K562 (cell line): ENCODE measurements at regions not wholly inside any gene's neighbourhood (a gene's known extent, or its start where the extent isn't known, plus 50 kb on each side); places are given as distances from the start of the nearest gene placed in this dataset.

Experiments
- ATAC-seq: fragments of 200-7000 bp; cut with Tn5 transposase; 3 replicates; pipeline ENCODE4 v1.9.1; 2020; ENCODE audit warnings: moderate library complexity
- BruUV-seq: library from RNA; stranded (reverse); fragments of 400-500 nt; replicated peaks from 2 replicates; lab custom pipeline; 2021; lab: Mats Ljungman, UMichigan
- CTCF ChIA-PET: fragments of 300-600 bp; formaldehyde crosslinking; extraction: SDS; loops from one replicate; lab custom pipeline; 2021; ENCODE audit warnings: low intra/inter-chr PET ratio; lab: Yijun Ruan, JAX
- POLR2A ChIA-PET: fragments of 300-600, 350-650 bp; sonication (Branson Sonifier 250); formaldehyde crosslinking; extraction: SDS; loops from one replicate; lab custom pipeline; 2021; ENCODE audit warnings: antibody characterized with exemption, inconsistent platforms; lab: Yijun Ruan, JAX
- DNase-seq, 4 experiments: peaks; one replicate each; pipeline versions ENCODE4 v3.0.0 to v3.0.0-alpha.2; 2011 to 2018; ENCODE audit warnings: low spot score in 3 of 4, mixed read lengths in 3 of 4; ENCODE audit errors: extremely low read depth in 1 of 4
- FAIRE-seq: peaks from 2 replicates; lab custom pipeline; 2011; peaks lifted over from hg19 to GRCh38; lab: Jason Lieb, UNC
- H2AFZ ChIP-seq: 2 replicates; pipeline ENCODE4 v1.6.0; 2011; ENCODE audit warnings: low read depth, low read length, control low read depth, inconsistent platforms
- H3K27ac ChIP-seq: fragments of 200-600 bp; 3 replicates; pipeline ENCODE4 v1.8.0; 2011; ENCODE audit warnings: low read depth, mild to moderate bottlenecking, control low read depth, inconsistent platforms, low read length, moderate library complexity, mixed read lengths; ENCODE audit errors: extremely low read depth
- H3K27me3 ChIP-seq, 2 experiments: fragments of 300-600 bp in 1 of 2; 2 replicates in 1 of 2; 3 replicates in 1 of 2; pipeline versions ENCODE4 v1.6.0 to v1.8.0; 2011; ENCODE audit warnings: inconsistent platforms in 2 of 2, low read length in 2 of 2, mild to moderate bottlenecking in 1 of 2, mixed read lengths in 1 of 2, moderate library complexity in 1 of 2; ENCODE audit not compliant: control insufficient read depth in 2 of 2, insufficient read depth in 2 of 2
- H3K36me3 ChIP-seq: fragments of 300-600 bp; 3 replicates; pipeline ENCODE4 v1.8.0; 2011; ENCODE audit warnings: mild to moderate bottlenecking, low read length, inconsistent platforms; ENCODE audit not compliant: control insufficient read depth, insufficient read depth
- H3K4me1 ChIP-seq, 2 experiments: fragments of 200-600 bp in 1 of 2; replicated peaks in 1 of 2; 2 replicates in 1 of 2; 3 replicates in 1 of 2; pipeline versions ENCODE4 v1.5.1 to v1.8.0; 2011; ENCODE audit warnings: inconsistent platforms in 2 of 2, low read length in 2 of 2, mild to moderate bottlenecking in 1 of 2, mixed read lengths in 1 of 2, moderate library complexity in 1 of 2; ENCODE audit not compliant: control insufficient read depth in 2 of 2, insufficient read depth in 2 of 2
- H3K4me2 ChIP-seq: 2 replicates; pipeline ENCODE4 v1.6.1; 2011; ENCODE audit warnings: low read length, control low read depth, inconsistent platforms, mixed read lengths; ENCODE audit not compliant: insufficient read depth
- H3K4me3 ChIP-seq: fragments of 200-600 bp; sonication (generic), shearing (Covaris generic); 2 replicates; pipeline ENCODE4 v1.5.1; 2016; ENCODE audit warnings: control low read depth, inconsistent platforms
- H3K79me2 ChIP-seq: fragments of 200-600 bp; 3 replicates; pipeline ENCODE4 v1.8.0; 2011; ENCODE audit warnings: low read length, inconsistent platforms; ENCODE audit not compliant: control insufficient read depth, insufficient read depth
- H3K9ac ChIP-seq, 2 experiments: 2 replicates each; pipeline versions ENCODE4 v1.6.0 to v1.6.1; 2011; ENCODE audit warnings: low read depth in 2 of 2, low read length in 2 of 2, control low read depth in 1 of 2, inconsistent platforms in 1 of 2, mild to moderate bottlenecking in 1 of 2, mixed read lengths in 1 of 2; ENCODE audit not compliant: insufficient read depth in 1 of 2
- H3K9me1 ChIP-seq: one replicate; pipeline ENCODE4 v1.6.0; 2011; ENCODE audit warnings: inconsistent platforms, mild to moderate bottlenecking, low read length, moderate library complexity; ENCODE audit not compliant: control insufficient read depth, insufficient read depth
- H3K9me3 ChIP-seq: replicated peaks from 2 replicates; pipeline ENCODE4 v1.5.1; 2011; ENCODE audit warnings: low read depth, low read length, inconsistent platforms; ENCODE audit not compliant: control insufficient read depth, insufficient read depth
- H4K20me1 ChIP-seq: replicated peaks from 2 replicates; pipeline ENCODE4 v1.6.1; 2011; ENCODE audit warnings: low read length, inconsistent platforms, mixed read lengths; ENCODE audit not compliant: control insufficient read depth, insufficient read depth
- CTBP1 ChIP-seq: fragments of 450-650 bp; IDR thresholded peaks from 2 replicates; pipeline ENCODE4 v1.6.1; 2016; ENCODE audit warnings: borderline replicate concordance
- CXXC5 ChIP-seq: fragments of 250-450 bp; sonication (Bioruptor Pico); IDR thresholded peaks from 2 replicates; pipeline ENCODE4 v1.8.0; 2022; ENCODE audit warnings: inconsistent platforms, mild to moderate bottlenecking, moderate library complexity
- HDGF ChIP-seq: fragments of 450-650 bp; IDR thresholded peaks from 2 replicates; pipeline ENCODE4 v1.6.1; 2016
- HNRNPH1 ChIP-seq: fragments of 200-400 bp; formaldehyde crosslinking; optimal IDR thresholded peaks from 2 replicates; pipeline ENCODE3; 2017; ENCODE audit warnings: low read depth, mild to moderate bottlenecking, low read length, moderate library complexity
- MEF2A ChIP-seq: IDR thresholded peaks from 2 replicates; pipeline ENCODE4 v1.6.1; 2011; ENCODE audit warnings: low read depth, mild to moderate bottlenecking, low read length, moderate library complexity; ENCODE audit not compliant: control insufficient read depth
- MXD1 ChIP-seq: fragments of 250-450 bp; sonication (Bioruptor Pico); IDR thresholded peaks from 2 replicates; pipeline ENCODE4 v1.8.0; 2021; ENCODE audit warnings: borderline replicate concordance, mild to moderate bottlenecking, moderate library complexity; ENCODE audit not compliant: poor library complexity, severe bottlenecking
- MYC ChIP-seq, 2 experiments: fragments of 250-450 bp in 1 of 2; sonication (Bioruptor Pico) in 1 of 2; IDR thresholded peaks; 2 replicates each; pipeline versions ENCODE4 v1.5.1 to v1.6.1; 2012 to 2021; ENCODE audit warnings: low read depth in 2 of 2, borderline replicate concordance in 1 of 2, improper control_type of control experiment in 1 of 2, low read length in 1 of 2, mild to moderate bottlenecking in 1 of 2, moderate library complexity in 1 of 2
- PPARD ChIP-seq: fragments of 250-450 bp; sonication (Bioruptor Pico); IDR thresholded peaks from 2 replicates; pipeline ENCODE4 v1.8.0; 2022; ENCODE audit warnings: inconsistent platforms, mild to moderate bottlenecking, moderate library complexity
- RBM14 ChIP-seq: fragments of 200-400 bp; formaldehyde crosslinking; IDR thresholded peaks from 2 replicates; pipeline ENCODE4 v1.6.1; 2018; ENCODE audit warnings: low read depth, mild to moderate bottlenecking, low read length, moderate library complexity, borderline replicate concordance; ENCODE audit not compliant: insufficient read depth
- SIN3B ChIP-seq: fragments of 450-650 bp; IDR thresholded peaks from 2 replicates; pipeline ENCODE4 v1.6.1; 2017; ENCODE audit warnings: low read depth, mild to moderate bottlenecking, moderate library complexity
- TAF9B ChIP-seq: fragments of 450-650 bp; IDR thresholded peaks from 2 replicates; pipeline ENCODE4 v1.6.1; 2018; ENCODE audit warnings: mild to moderate bottlenecking; ENCODE audit not compliant: partially characterized antibody
- TCFL5 ChIP-seq: fragments of 250-450 bp; sonication (Bioruptor Pico); conservative IDR thresholded peaks from 2 replicates; pipeline ENCODE4 v1.6.1; 2021; ENCODE audit warnings: mild to moderate bottlenecking, moderate library complexity, matching md5 sums
- ZBTB34 ChIP-seq: fragments of 250-450 bp; sonication (Bioruptor Pico); IDR thresholded peaks from 2 replicates; pipeline ENCODE4 v1.8.0; 2021; ENCODE audit warnings: mild to moderate bottlenecking, moderate library complexity
- ZKSCAN3 ChIP-seq: fragments of 250-450 bp; sonication (Bioruptor Pico); IDR thresholded peaks from 2 replicates; pipeline ENCODE4 v1.4.0; 2020
- ZNF24 ChIP-seq: fragments of 450-650 bp; IDR thresholded peaks from 2 replicates; pipeline ENCODE4 v1.6.1; 2016
- ZNF518B ChIP-seq: fragments of 250-450 bp; sonication (Bioruptor Pico); IDR thresholded peaks from 2 replicates; pipeline ENCODE4 v1.5.0; 2021; ENCODE audit warnings: mild to moderate bottlenecking, moderate library complexity
- ZNF589 ChIP-seq: fragments of 200-800 bp; sonication (Bioruptor generic); IDR thresholded peaks from 2 replicates; pipeline ENCODE4 v1.6.1; 2016; ENCODE audit warnings: low read depth, missing genetic modification characterization, missing compliant biosample characterization
- ZNF77 ChIP-seq: fragments of 250-450 bp; sonication (Bioruptor Pico); IDR thresholded peaks from 2 replicates; pipeline ENCODE4 v1.5.0; 2020
- ZNF778 ChIP-seq: fragments of 450-650 bp; formaldehyde crosslinking; IDR thresholded peaks from 2 replicates; pipeline ENCODE4 v1.4.0; 2020; ENCODE audit warnings: mild to moderate bottlenecking, moderate library complexity
- WGBS: fragments of 100-300 bp; shearing (Covaris generic); methylation state at CpG from one replicate; pipeline ENCODE4 v1.1.6; 2016; ENCODE audit warnings: low coverage, mixed read lengths; ENCODE audit not compliant: insufficient coverage; ENCODE audit errors: missing lambda C conversion rate; 5-methylcytosine and 5-hydroxymethylcytosine counted together
- in situ Hi-C: fragments of 300-500 bp; cut with MboI; formaldehyde crosslinking; loops from 4 replicates; pipeline ENCODE4 v1.15.0; 2018; ENCODE audit warnings: inconsistent platforms, mixed read lengths
- intact Hi-C: fragments of 100-400 bp; cut with micrococcal nuclease; formaldehyde crosslinking; loops from 2 replicates; pipeline ENCODE4 v1.14.2; 2022

GRCh38 chr13:34751492-34751891, 190.6 kb upstream of the NBEA start:
- no peaks in the 10 kb centered on the region for H3K36me3 ChIP-seq
- no peaks in the 10 kb centered on the region for H3K9me3 ChIP-seq
- POLR2A ChIA-PET = no interaction called here
- DNase-seq = no peak
- no peaks in the 10 kb centered on the region for H4K20me1 ChIP-seq
- H3K79me2 ChIP-seq = no peaks in the 10 kb centered on the region
- H3K27me3 ChIP-seq = no peaks in the 10 kb centered on the region
- no peak overlapping the region for H3K9ac ChIP-seq
- H3K27ac ChIP-seq = no peak overlapping the region
- FAIRE-seq = no peak
- 7% methylated on average over 3 of the region's 3 CpGs for WGBS
- ATAC-seq = no peak
- in situ Hi-C loops = no loop called here
- no peak overlapping the region for H2AFZ ChIP-seq
- H3K4me3 ChIP-seq = no peak overlapping the region
- H3K4me2 ChIP-seq = no peak overlapping the region
- intact Hi-C loops = no loop called here
- no peaks in the 10 kb centered on the region for H3K4me1 ChIP-seq
- no TSS peak for BruUV-seq
- H3K9me1 ChIP-seq = no peaks in the 10 kb centered on the region
- CTCF ChIA-PET = no interaction called here
- TF ChIP-seq TAF9B (no peak), SIN3B (no peak), MXD1 (no peak), ZNF778 (CRISPR knock-in tag) (no peak), ZNF589 (CRISPR knock-in tag) (no peak), MEF2A (no peak), ZNF24 (no peak), ZKSCAN3 (CRISPR knock-in tag) (no peak), MYC (IDR thresholded peaks at IDR 0.05; ENCODE audit: low read depth, low read length) (no peak), MYC (CRISPR knock-in tag; IDR thresholded peaks at IDR 0.05; ENCODE audit: borderline replicate concordance, low read depth) (no peak), ZBTB34 (CRISPR knock-in tag) (no peak), CXXC5 (no peak), RBM14 (no peak), TCFL5 (CRISPR knock-in tag) (no peak), CTBP1 (no peak), PPARD (CRISPR knock-in tag) (no peak), ZNF518B (CRISPR knock-in tag) (no peak), ZNF77 (CRISPR knock-in tag) (no peak), HNRNPH1 (no peak), HDGF (no peak)
